ENCODE measurements at regions not wholly inside any gene's neighbourhood (a gene's known extent, or its start where the extent isn't known, plus 50 kb on each side); places are given as distances from the start of the nearest gene placed in this dataset.

DNA sequence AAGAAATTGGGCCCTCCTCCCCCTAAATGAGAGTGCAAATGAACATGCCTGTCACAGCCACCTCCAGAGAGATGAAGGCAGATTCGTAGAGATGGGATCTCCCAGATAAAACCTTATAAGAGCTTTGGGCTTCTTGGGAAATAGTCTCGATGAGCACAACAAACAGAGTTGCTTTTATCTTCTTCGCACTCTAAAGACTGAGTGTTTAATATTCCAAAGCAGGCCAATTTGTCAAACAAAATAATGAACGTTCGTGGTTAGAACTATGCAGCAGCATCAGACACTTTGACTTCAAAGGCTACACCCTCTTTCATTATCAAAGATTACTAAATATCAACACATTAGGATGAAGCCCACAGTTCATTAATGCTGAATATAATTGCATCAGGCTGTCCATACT is 256.2 kb downstream of the SKIDA1 start:
- no peaks in the 10 kb centered on the region for H3K27me3 ChIP-seq (replicated peaks; ENCODE audit: control insufficient read depth, insufficient read depth, low read length, poor library complexity, severe bottlenecking)

DNA sequence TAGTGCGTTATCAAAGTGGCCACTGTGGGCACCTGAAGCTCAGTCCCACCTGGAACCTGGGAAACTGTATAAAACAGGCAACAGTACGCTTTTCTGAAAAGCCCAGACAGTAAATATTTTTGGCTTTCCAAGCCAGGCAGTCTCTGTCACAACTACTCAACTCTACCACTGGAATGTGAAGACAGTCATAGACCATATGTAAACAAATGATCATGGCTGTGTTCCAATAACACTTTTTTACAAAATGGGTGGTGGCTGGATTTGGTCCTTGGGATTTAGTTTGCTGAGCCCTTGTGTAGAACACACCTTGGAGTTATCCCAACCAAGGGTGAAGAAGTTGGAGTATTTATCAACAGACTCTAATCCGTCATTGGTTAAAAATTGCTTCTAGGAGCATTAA is 259.9 kb downstream of the SKIDA1 start:
- no peak for DNase-seq
- H3K36me3 ChIP-seq (ENCODE audit: control insufficient read depth, insufficient read depth, low read length) = no peaks in the 10 kb centered on the region
- no peak overlapping the region for H3K27ac ChIP-seq (ENCODE audit: insufficient read depth, low read length, poor library complexity, severe bottlenecking)
- H3K4me1 ChIP-seq (ENCODE audit: control insufficient read depth, insufficient read depth, low read length, poor library complexity, severe bottlenecking) = no peaks in the 10 kb centered on the region
- no peaks in the 10 kb centered on the region for H3K27me3 ChIP-seq (replicated peaks; ENCODE audit: control insufficient read depth, insufficient read depth, low read length, poor library complexity, severe bottlenecking)
- H3K9me3 ChIP-seq (ENCODE audit: control insufficient read depth, low read length) = no peaks in the 10 kb centered on the region
- no peak overlapping the region for H3K4me3 ChIP-seq (ENCODE audit: insufficient read depth, low read depth, low read length, poor library complexity, severe bottlenecking)

More for the DNA sequence above, 256.2 kb downstream of the SKIDA1 start:
- Histone ChIP-seq H3K36me3 (ENCODE audit: control insufficient read depth, insufficient read depth, low read length) (no peaks in the 10 kb centered on the region), H3K4me3 (ENCODE audit: insufficient read depth, low read depth, low read length, poor library complexity, severe bottlenecking) (no peak overlapping the region), H3K27ac (ENCODE audit: insufficient read depth, low read length, poor library complexity, severe bottlenecking) (no peak overlapping the region), H3K9me3 (ENCODE audit: control insufficient read depth, low read length) (peaks cover 5% of the 10 kb centered on the region), H3K4me1 (ENCODE audit: control insufficient read depth, insufficient read depth, low read length, poor library complexity, severe bottlenecking) (no peaks in the 10 kb centered on the region)
- no peak for DNase-seq

DNA sequence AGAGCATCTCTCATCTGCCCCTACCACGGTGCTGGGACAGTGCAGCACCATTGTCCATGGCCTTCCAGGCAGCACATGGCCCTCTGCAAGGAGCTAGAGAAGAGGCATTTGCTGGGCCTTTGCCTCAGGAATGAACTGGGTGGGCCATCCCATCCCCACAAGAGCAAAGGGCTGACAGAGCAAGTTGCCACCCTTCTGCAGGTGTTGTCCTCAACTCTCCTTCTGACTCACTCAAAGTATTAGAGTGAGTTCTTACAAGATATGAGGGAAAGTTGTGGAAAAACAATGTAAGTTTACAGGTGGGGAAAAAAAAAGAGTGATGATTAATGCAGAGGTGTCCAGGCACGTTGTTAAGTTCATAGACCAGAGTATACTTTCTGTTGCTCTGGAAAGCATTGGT is 261.2 kb downstream of the SKIDA1 start:
- no peak for DNase-seq
- Histone ChIP-seq H3K4me3 (ENCODE audit: insufficient read depth, low read depth, low read length, poor library complexity, severe bottlenecking) (no peak overlapping the region), H3K27ac (ENCODE audit: insufficient read depth, low read length, poor library complexity, severe bottlenecking) (no peak overlapping the region), H3K4me1 (ENCODE audit: control insufficient read depth, insufficient read depth, low read length, poor library complexity, severe bottlenecking) (no peaks in the 10 kb centered on the region), H3K9me3 (ENCODE audit: control insufficient read depth, low read length) (no peaks in the 10 kb centered on the region), H3K36me3 (ENCODE audit: control insufficient read depth, insufficient read depth, low read length) (no peaks in the 10 kb centered on the region), H3K27me3 (replicated peaks; ENCODE audit: control insufficient read depth, insufficient read depth, low read length, poor library complexity, severe bottlenecking) (no peaks in the 10 kb centered on the region)

DNA sequence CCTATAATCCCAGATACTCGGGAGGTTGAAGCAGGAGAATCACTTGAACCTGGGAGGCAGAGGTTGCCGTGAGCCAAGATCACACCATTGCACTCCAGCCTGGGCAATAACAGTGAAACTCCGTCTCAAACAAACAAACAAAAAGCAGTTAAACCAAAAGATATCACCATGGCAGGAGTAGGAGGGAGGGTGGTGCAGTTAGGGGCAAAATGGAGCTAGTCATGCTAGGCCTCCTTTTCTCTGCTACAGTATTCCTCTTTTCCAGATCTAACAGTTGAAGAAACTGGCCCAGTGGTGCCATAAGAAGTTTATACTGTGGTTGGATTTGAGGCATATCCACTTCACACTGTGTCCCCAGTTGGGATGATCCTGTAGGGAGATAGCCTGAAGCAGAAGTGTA is 261.6 kb downstream of the SKIDA1 start:
- no peak for DNase-seq
- Histone ChIP-seq H3K36me3 (ENCODE audit: control insufficient read depth, insufficient read depth, low read length) (no peaks in the 10 kb centered on the region), H3K9me3 (ENCODE audit: control insufficient read depth, low read length) (no peaks in the 10 kb centered on the region), H3K4me3 (ENCODE audit: insufficient read depth, low read depth, low read length, poor library complexity, severe bottlenecking) (no peak overlapping the region), H3K4me1 (ENCODE audit: control insufficient read depth, insufficient read depth, low read length, poor library complexity, severe bottlenecking) (no peaks in the 10 kb centered on the region), H3K27ac (ENCODE audit: insufficient read depth, low read length, poor library complexity, severe bottlenecking) (no peak overlapping the region), H3K27me3 (replicated peaks; ENCODE audit: control insufficient read depth, insufficient read depth, low read length, poor library complexity, severe bottlenecking) (no peaks in the 10 kb centered on the region)

DNA sequence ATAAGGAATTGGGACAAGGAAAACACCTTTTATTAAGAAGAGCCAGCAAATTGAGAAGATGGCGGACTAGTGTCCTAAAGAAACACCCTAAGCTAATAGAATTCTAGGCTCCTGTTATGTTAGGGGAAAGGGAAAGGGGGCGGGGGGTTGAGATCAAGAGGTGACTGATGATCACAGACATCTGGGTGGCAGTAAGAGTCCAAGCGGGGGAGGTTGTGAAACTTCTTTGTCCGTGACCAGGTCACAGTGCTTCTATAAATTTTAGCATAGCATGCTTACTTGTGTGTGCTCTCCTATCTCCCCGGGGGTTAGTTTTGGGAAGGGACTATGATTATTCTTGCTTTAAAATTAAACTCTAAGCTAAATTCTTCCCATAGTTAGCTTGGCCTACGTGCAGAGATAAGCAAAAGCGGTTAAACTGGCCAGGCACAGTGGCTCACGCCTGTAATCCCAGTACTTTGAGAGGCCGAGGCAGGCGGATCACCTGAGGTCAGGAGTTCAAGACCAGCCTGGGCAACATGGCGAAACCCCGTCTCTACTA is 262.1 kb downstream of the SKIDA1 start:
- H3K4me3 ChIP-seq (ENCODE audit: insufficient read depth, low read depth, low read length, poor library complexity, severe bottlenecking) = no peak overlapping the region
- no peak for DNase-seq
- no peak overlapping the region for H3K27ac ChIP-seq (ENCODE audit: insufficient read depth, low read length, poor library complexity, severe bottlenecking)
- no peaks in the 10 kb centered on the region for H3K4me1 ChIP-seq (ENCODE audit: control insufficient read depth, insufficient read depth, low read length, poor library complexity, severe bottlenecking)
- no peaks in the 10 kb centered on the region for H3K36me3 ChIP-seq (ENCODE audit: control insufficient read depth, insufficient read depth, low read length)
- no peaks in the 10 kb centered on the region for H3K27me3 ChIP-seq (replicated peaks; ENCODE audit: control insufficient read depth, insufficient read depth, low read length, poor library complexity, severe bottlenecking)
- no peaks in the 10 kb centered on the region for H3K9me3 ChIP-seq (ENCODE audit: control insufficient read depth, low read length)

DNA sequence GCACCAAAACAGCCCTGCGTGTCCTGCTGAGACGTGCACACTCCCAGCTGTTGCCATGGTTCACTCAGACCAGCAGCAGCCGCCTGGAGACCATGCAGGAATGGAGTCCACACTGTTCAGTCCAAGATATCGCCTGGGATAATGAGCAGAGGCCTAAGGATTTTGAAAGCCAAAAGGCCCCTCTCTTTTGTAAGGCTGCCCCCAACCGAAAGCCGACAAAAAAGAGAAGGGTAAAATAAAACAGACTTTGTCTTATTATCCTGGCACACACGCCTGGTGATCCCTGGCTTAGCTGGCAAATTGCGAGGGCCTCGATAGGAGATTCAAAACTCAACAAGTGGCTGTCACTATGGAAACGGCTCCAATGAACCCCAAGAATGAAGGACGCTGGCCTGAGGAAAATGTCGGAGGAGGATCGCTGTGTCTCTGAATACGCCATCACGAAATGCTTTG is 263.6 kb downstream of the SKIDA1 start:
- Histone ChIP-seq H3K27me3 (replicated peaks; ENCODE audit: control insufficient read depth, insufficient read depth, low read length, poor library complexity, severe bottlenecking) (peaks cover 3% of the 10 kb centered on the region), H3K4me3 (ENCODE audit: insufficient read depth, low read depth, low read length, poor library complexity, severe bottlenecking) (no peak overlapping the region), H3K27ac (ENCODE audit: insufficient read depth, low read length, poor library complexity, severe bottlenecking) (no peak overlapping the region), H3K36me3 (ENCODE audit: control insufficient read depth, insufficient read depth, low read length) (no peaks in the 10 kb centered on the region), H3K4me1 (ENCODE audit: control insufficient read depth, insufficient read depth, low read length, poor library complexity, severe bottlenecking) (no peaks in the 10 kb centered on the region), H3K9me3 (ENCODE audit: control insufficient read depth, low read length) (no peaks in the 10 kb centered on the region)
- DNase-seq = no peak

DNA sequence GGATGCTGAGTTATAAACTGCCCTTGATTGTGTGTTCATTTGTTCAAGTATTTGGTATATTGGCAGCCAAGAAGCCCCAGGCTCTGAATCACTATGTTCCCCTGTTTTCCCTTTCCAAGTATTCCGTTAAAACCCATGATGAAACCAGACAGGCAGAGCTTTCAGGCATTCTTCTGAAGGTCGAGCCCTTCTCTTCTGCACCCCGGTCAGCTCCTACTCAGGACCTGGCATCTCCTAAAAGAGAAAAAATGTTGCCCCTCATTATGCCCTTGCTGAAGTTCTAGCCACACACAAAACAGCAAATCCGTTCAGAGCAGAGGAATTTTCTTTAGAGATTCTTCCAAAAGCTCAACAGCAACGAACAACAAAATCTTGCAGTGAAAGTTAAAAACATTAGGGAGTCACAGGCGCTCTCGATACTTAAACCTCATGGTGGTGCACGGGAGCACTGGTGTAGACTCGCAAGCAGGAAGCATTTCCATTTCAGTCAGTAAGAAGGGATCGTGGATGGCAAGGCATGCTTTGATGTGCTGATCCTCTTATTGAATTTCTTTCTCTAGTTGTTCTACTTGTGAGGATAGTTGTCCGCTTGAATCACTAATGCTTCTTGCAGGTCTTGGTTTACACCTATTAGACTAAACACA is 264.9 kb downstream of the SKIDA1 start:
- Histone ChIP-seq H3K27ac (ENCODE audit: insufficient read depth, low read length, poor library complexity, severe bottlenecking) (no peak overlapping the region), H3K36me3 (ENCODE audit: control insufficient read depth, insufficient read depth, low read length) (no peaks in the 10 kb centered on the region), H3K4me3 (ENCODE audit: insufficient read depth, low read depth, low read length, poor library complexity, severe bottlenecking) (no peak overlapping the region), H3K9me3 (ENCODE audit: control insufficient read depth, low read length) (no peaks in the 10 kb centered on the region), H3K4me1 (ENCODE audit: control insufficient read depth, insufficient read depth, low read length, poor library complexity, severe bottlenecking) (no peaks in the 10 kb centered on the region), H3K27me3 (replicated peaks; ENCODE audit: control insufficient read depth, insufficient read depth, low read length, poor library complexity, severe bottlenecking) (peaks cover 3% of the 10 kb centered on the region)
- no peak for DNase-seq

DNA sequence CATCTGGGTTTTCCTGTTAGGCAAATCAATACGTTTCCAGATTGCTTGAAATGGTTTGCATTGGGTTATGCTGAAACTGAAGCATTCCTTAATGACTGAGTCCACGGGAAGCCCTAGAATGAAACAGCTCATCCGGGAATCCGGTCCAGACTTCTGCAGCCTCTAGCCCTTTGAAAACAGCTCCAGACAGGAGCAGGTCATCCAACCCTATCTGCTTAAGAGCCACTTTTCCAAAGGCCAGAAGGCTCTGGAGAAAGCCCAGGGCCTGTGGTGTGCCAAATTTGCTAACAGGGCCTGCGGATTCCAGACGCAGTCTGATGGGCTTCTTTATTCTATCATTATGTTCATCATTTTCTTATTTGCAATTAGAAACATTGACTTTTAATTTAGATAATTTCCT is 265.4 kb downstream of the SKIDA1 start:
- DNase-seq = no peak

DNA sequence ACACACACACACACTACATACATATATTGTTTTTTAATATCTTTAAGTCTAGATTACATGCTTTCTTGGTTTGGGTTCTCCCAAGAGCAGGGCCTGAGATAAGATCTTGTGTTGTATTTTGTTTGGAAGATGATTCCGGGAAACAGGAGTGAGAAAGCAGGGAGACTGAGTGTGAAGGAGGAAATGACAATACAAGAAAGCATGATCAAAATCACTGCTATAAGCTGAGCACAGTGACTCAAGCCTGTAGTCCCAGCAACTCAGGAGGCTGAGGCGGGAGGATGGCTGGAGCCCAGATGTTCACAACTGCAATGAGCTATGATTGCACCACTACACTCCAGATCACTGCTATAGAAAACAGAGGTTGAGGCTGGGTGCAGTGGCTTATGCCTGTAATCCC is 267.6 kb downstream of the SKIDA1 start:
- H3K36me3 ChIP-seq (ENCODE audit: control insufficient read depth, insufficient read depth, low read length) = no peaks in the 10 kb centered on the region
- no peaks in the 10 kb centered on the region for H3K4me1 ChIP-seq (ENCODE audit: control insufficient read depth, insufficient read depth, low read length, poor library complexity, severe bottlenecking)
- no peak overlapping the region for H3K4me3 ChIP-seq (ENCODE audit: insufficient read depth, low read depth, low read length, poor library complexity, severe bottlenecking)
- H3K27me3 ChIP-seq (replicated peaks; ENCODE audit: control insufficient read depth, insufficient read depth, low read length, poor library complexity, severe bottlenecking) = peaks cover 3% of the 10 kb centered on the region
- DNase-seq = no peak
- no peak overlapping the region for H3K27ac ChIP-seq (ENCODE audit: insufficient read depth, low read length, poor library complexity, severe bottlenecking)
- H3K9me3 ChIP-seq (ENCODE audit: control insufficient read depth, low read length) = no peaks in the 10 kb centered on the region

More for the DNA sequence above, 265.4 kb downstream of the SKIDA1 start:
- Histone ChIP-seq H3K36me3 (ENCODE audit: control insufficient read depth, insufficient read depth, low read length) (no peaks in the 10 kb centered on the region), H3K9me3 (ENCODE audit: control insufficient read depth, low read length) (no peaks in the 10 kb centered on the region), H3K27ac (ENCODE audit: insufficient read depth, low read length, poor library complexity, severe bottlenecking) (no peak overlapping the region), H3K4me1 (ENCODE audit: control insufficient read depth, insufficient read depth, low read length, poor library complexity, severe bottlenecking) (no peaks in the 10 kb centered on the region), H3K27me3 (replicated peaks; ENCODE audit: control insufficient read depth, insufficient read depth, low read length, poor library complexity, severe bottlenecking) (peaks cover 3% of the 10 kb centered on the region), H3K4me3 (ENCODE audit: insufficient read depth, low read depth, low read length, poor library complexity, severe bottlenecking) (no peak overlapping the region)

DNA sequence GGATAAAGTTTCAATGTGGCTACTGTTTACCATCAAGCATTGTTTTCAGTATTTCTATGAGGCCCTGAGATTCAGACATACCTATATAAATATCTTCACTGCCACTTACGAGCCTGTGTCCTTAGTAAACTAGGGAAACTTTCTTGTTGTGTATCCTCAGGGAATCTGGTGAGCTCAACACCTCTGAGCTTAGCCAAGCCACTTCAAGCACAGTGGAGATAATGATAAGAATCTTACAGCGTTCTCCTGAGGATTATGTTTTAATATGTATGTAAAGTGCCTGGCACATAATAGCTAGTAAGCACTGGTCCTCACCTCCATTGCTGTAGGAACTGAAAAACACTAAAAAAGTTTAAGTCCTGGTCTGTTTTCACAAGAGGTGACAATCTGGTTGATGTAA is 268.3 kb downstream of the SKIDA1 start:
- no peak overlapping the region for H3K27ac ChIP-seq (ENCODE audit: insufficient read depth, low read length, poor library complexity, severe bottlenecking)
- no peaks in the 10 kb centered on the region for H3K9me3 ChIP-seq (ENCODE audit: control insufficient read depth, low read length)
- H3K4me1 ChIP-seq (ENCODE audit: control insufficient read depth, insufficient read depth, low read length, poor library complexity, severe bottlenecking) = no peaks in the 10 kb centered on the region
- H3K27me3 ChIP-seq (replicated peaks; ENCODE audit: control insufficient read depth, insufficient read depth, low read length, poor library complexity, severe bottlenecking) = peaks cover 3% of the 10 kb centered on the region
- no peak for DNase-seq
- no peaks in the 10 kb centered on the region for H3K36me3 ChIP-seq (ENCODE audit: control insufficient read depth, insufficient read depth, low read length)
- H3K4me3 ChIP-seq (ENCODE audit: insufficient read depth, low read depth, low read length, poor library complexity, severe bottlenecking) = no peak overlapping the region
